ENCODE measurements at regions not wholly inside any gene's neighbourhood (a gene's known extent, or its start where the extent isn't known, plus 50 kb on each side); places are given as distances from the start of the nearest gene placed in this dataset.

DNA sequence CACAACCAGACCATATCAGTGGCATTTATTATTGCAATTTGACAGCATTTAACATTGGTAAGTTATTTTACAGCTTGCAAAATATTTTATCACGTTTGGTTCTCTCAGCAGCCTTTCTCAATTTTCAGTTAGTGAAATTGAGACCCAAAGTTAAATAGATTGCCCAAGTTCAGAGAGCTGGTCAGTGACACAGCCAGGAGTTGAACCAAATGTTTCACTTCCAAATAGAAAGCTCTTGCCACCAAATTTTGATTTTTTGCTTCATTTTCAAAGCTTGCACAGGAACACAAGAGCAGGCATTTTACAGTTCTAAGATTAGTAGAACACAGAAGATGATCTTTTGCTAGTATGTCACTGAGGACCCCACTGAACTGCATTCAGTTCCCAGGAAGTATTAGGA, 271.5 kb upstream of the C9orf72 start:
- TF ChIP-seq ZNF121 (CRISPR knock-in tag; IDR thresholded peaks at IDR 0.05) (no peak), RAD21 (CRISPR knock-in tag; IDR thresholded peaks at IDR 0.05) (no peak), ZEB1 (IDR thresholded peaks at IDR 0.05; ENCODE audit: insufficient replicate concordance, low read depth) (no peak), NR2C2 (CRISPR knock-in tag; IDR thresholded peaks at IDR 0.05; ENCODE audit: borderline replicate concordance) (no peak), ZFYVE20 (CRISPR knock-in tag; IDR thresholded peaks at IDR 0.05; ENCODE audit: borderline replicate concordance, low read depth) (no peak)
- TF ChIP-seq, protein P1, sequence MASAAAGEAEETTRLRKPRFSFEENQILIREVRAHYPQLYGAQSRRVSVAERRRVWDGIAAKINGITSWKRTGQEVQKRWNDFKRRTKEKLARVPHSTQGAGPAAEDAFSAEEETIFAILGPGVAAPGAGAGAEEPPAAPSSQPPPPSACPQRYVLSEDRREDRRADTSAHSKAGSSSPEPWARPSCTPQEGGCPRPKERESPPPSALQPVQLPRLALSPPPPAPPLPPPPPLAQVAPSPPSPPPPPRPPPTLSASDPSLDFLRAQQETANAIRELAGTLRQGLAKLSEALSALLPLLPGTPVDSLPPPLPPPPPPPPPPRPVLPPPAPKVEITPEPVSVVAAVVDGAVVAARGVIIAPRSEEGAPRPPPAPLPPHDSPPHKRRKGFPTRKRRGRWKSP (CRISPR knock-in tag; IDR thresholded peaks at IDR 0.05) = no peak
